C4-2B (cell line): ENCODE measurements at regions not wholly inside any gene's neighbourhood (a gene's known extent, or its start where the extent isn't known, plus 50 kb on each side); places are given as distances from the start of the nearest gene placed in this dataset.

ENCODE experiments used
- ZFX ChIP-seq: fragments of 450-650 bp; IDR thresholded peaks from 2 replicates; pipeline ENCODE4 v1.6.1; 2017
- TF ChIP-seq, protein P1 (sequence below): fragments of 450-650 bp; conservative IDR thresholded peaks from 2 replicates; pipeline ENCODE4 v1.5.1; 2017; ENCODE audit warnings: mild to moderate bottlenecking

DNA sequence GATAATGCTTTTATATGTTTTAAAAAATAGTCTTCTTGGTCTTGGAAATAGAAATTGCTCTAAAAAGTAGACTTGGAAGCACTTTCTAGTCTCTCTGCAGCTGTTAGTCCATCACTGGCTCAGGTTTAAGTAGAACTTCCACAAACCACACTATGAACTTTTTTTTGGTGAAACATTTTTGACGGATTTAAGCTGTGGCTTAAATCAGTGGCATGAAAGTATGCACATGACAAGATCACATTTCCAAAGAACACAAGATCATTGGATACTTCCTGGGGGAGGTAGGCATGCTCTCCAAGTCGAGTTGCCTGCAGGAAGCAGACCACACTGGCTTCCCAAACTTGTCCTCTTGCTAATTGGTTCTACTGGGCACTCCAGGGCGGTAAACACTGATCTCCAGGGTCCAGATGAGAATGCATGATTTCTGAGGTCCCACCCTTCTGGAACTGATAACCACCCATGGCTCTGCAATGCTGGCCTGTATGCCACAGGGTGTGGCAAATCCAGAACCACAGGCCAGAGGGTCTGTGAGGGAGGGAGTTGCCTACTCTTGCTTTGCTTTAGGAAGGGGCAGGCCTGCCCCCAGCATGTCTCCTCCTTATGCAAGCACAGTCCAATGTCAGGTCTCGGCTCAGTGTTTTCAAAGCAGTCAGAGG is 331.9 kb upstream of the SFRP2 start:
- TF ChIP-seq, protein P1, sequence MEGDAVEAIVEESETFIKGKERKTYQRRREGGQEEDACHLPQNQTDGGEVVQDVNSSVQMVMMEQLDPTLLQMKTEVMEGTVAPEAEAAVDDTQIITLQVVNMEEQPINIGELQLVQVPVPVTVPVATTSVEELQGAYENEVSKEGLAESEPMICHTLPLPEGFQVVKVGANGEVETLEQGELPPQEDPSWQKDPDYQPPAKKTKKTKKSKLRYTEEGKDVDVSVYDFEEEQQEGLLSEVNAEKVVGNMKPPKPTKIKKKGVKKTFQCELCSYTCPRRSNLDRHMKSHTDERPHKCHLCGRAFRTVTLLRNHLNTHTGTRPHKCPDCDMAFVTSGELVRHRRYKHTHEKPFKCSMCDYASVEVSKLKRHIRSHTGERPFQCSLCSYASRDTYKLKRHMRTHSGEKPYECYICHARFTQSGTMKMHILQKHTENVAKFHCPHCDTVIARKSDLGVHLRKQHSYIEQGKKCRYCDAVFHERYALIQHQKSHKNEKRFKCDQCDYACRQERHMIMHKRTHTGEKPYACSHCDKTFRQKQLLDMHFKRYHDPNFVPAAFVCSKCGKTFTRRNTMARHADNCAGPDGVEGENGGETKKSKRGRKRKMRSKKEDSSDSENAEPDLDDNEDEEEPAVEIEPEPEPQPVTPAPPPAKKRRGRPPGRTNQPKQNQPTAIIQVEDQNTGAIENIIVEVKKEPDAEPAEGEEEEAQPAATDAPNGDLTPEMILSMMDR, result no peak
- TF ChIP-seq ZFX, result no peak
